GM12891 (cell line): ENCODE measurements at regions not wholly inside any gene's neighbourhood (a gene's known extent, or its start where the extent isn't known, plus 50 kb on each side); places are given as distances from the start of the nearest gene placed in this dataset.

Source experiments
- POLR2A ChIP-seq: IDR thresholded peaks from 2 replicates; pipeline ENCODE4 v1.6.1; 2011; ENCODE audit warnings: low read depth, low read length, control low read depth
- POLR2AphosphoS5 ChIP-seq: IDR thresholded peaks from 2 replicates; pipeline ENCODE4 v1.6.1; 2011; ENCODE audit warnings: low read depth, low read length, control low read depth
- POU2F2 ChIP-seq: IDR thresholded peaks from 2 replicates; pipeline ENCODE4 v1.6.1; 2011; ENCODE audit warnings: low read depth, mild to moderate bottlenecking, control low read depth, low read length, moderate library complexity
- SPI1 ChIP-seq: IDR thresholded peaks from 2 replicates; pipeline ENCODE4 v1.6.1; 2011; ENCODE audit warnings: low read depth, low read length, control low read depth
- TAF1 ChIP-seq: IDR thresholded peaks from 2 replicates; pipeline ENCODE4 v1.6.1; 2011; ENCODE audit warnings: low read depth, low read length, control low read depth

- TF ChIP-seq POU2F2 (no peak), POLR2A (no peak), TAF1 (no peak), POLR2AphosphoS5 (no peak), SPI1 (no peak)
These were observed 137.1 kb downstream of the ETS2 start for GRCh38 chr21:38942748-38943211.
